GM08714 (cell line): ENCODE measurements at regions not wholly inside any gene's neighbourhood (a gene's known extent, or its start where the extent isn't known, plus 50 kb on each side); places are given as distances from the start of the nearest gene placed in this dataset.
"Not testable (repeated sequence)": the region's sequence is repeated elsewhere in the genome, so short reads cannot be mapped to it uniquely, and the experiment has no call there.

ENCODE experiments used
- H3K4me3 ChIP-seq: fragments of 200-500 bp; sonication (Bioruptor generic); 2 replicates; pipeline ENCODE4 v1.5.1; 2014; ENCODE audit warnings: mild to moderate bottlenecking, low read length, inconsistent platforms
- ZNF274 ChIP-seq: IDR thresholded peaks from 2 replicates; pipeline ENCODE4 v1.6.1; 2012; ENCODE audit warnings: mild to moderate bottlenecking, low read depth, low read length

GRCh38 chr2:57396355-57397098 is 650.1 kb upstream of the VRK2 start:
- no peak for TF ChIP-seq ZNF274
- H3K4me3 ChIP-seq = no peak overlapping the region

GRCh38 chr2:57397550-57398360 is 648.9 kb upstream of the VRK2 start:
- H3K4me3 ChIP-seq = no peak overlapping the region
- no peak for TF ChIP-seq ZNF274

GRCh38 chr2:57399057-57399456 is 647.5 kb upstream of the VRK2 start:
- TF ChIP-seq ZNF274 = no peak
- no peak overlapping the region for H3K4me3 ChIP-seq

GRCh38 chr2:57402096-57402495 is 644.5 kb upstream of the VRK2 start:
- H3K4me3 ChIP-seq = no peak overlapping the region
- TF ChIP-seq ZNF274 = no peak

GRCh38 chr2:57402755-57403154 is 643.9 kb upstream of the VRK2 start:
- TF ChIP-seq ZNF274 = no peak
- H3K4me3 ChIP-seq = no peak overlapping the region

GRCh38 chr2:57407772-57408201 is 638.8 kb upstream of the VRK2 start:
- no peak overlapping the region for H3K4me3 ChIP-seq
- no peak for TF ChIP-seq ZNF274

- H3K4me3 ChIP-seq = no peak overlapping the region
- no peak for TF ChIP-seq ZNF274
Observed at GRCh38 chr2:57408587-57408986, 638.0 kb upstream of the VRK2 start.

GRCh38 chr2:57417007-57417406 is 629.6 kb upstream of the VRK2 start:
- TF ChIP-seq ZNF274 = no peak

GRCh38 chr2:57418859-57419346 is 627.7 kb upstream of the VRK2 start:
- not testable (repeated sequence) for H3K4me3 ChIP-seq

More at GRCh38 chr2:57417007-57417406, 629.6 kb upstream of the VRK2 start:
- no peak overlapping the region for H3K4me3 ChIP-seq

GRCh38 chr2:57429831-57430230 is 616.8 kb upstream of the VRK2 start:
- no peak for TF ChIP-seq ZNF274
- H3K4me3 ChIP-seq = no peak overlapping the region

- TF ChIP-seq ZNF274 = no peak
- H3K4me3 ChIP-seq = no peak overlapping the region
Observed at GRCh38 chr2:57432528-57432927, 614.1 kb upstream of the VRK2 start.

- H3K4me3 ChIP-seq = no peak overlapping the region
- TF ChIP-seq ZNF274 = no peak
Observed at GRCh38 chr2:57434441-57434840, 612.2 kb upstream of the VRK2 start.

- no peak for TF ChIP-seq ZNF274
- H3K4me3 ChIP-seq = no peak overlapping the region
Observed at GRCh38 chr2:57434972-57435371, 611.6 kb upstream of the VRK2 start.

GRCh38 chr2:57437077-57437476 is 609.5 kb upstream of the VRK2 start:
- TF ChIP-seq ZNF274 = no peak
- H3K4me3 ChIP-seq = no peak overlapping the region

- no peak for TF ChIP-seq ZNF274
- H3K4me3 ChIP-seq = no peak overlapping the region
Observed at GRCh38 chr2:57440437-57440836, 606.2 kb upstream of the VRK2 start.
